T-helper 2 cell treated with Interferon-gamma antibody and Interleukin-4, amounts not matched to agents 5 μg/mL and 100 μg/mL, for 36 hours (primary cell): ENCODE measurements at regions not wholly inside any gene's neighbourhood (a gene's known extent, or its start where the extent isn't known, plus 50 kb on each side); places are given as distances from the start of the nearest gene placed in this dataset.
"Not testable (repeated sequence)": the region's sequence is repeated elsewhere in the genome, so short reads cannot be mapped to it uniquely, and the experiment has no call there.

Experiments
- DNase-seq: peaks from one replicate; pipeline ENCODE4 v3.0.0; 2021; ENCODE audit warnings: low spot score
- H3K27ac Mint-ChIP-seq: one replicate; pipeline ENCODE4 v1.8.0; 2021; ENCODE audit warnings: mild to moderate bottlenecking, mixed read lengths
- H3K27me3 Mint-ChIP-seq: one replicate; pipeline ENCODE4 v1.8.0; 2021; ENCODE audit warnings: low read depth, mixed read lengths
- H3K36me3 Mint-ChIP-seq: one replicate; pipeline ENCODE4 v1.8.0; 2021; ENCODE audit warnings: low read depth, mixed read lengths
- H3K4me1 Mint-ChIP-seq: one replicate; pipeline ENCODE4 v1.8.0; 2021; ENCODE audit warnings: low read depth, mixed read lengths
- H3K4me3 Mint-ChIP-seq: one replicate; pipeline ENCODE4 v1.8.0; 2022; ENCODE audit warnings: mild to moderate bottlenecking, moderate library complexity, mixed read lengths
- H3K9me3 Mint-ChIP-seq: one replicate; pipeline ENCODE4 v1.8.0; 2021; ENCODE audit warnings: mixed read lengths

DNA sequence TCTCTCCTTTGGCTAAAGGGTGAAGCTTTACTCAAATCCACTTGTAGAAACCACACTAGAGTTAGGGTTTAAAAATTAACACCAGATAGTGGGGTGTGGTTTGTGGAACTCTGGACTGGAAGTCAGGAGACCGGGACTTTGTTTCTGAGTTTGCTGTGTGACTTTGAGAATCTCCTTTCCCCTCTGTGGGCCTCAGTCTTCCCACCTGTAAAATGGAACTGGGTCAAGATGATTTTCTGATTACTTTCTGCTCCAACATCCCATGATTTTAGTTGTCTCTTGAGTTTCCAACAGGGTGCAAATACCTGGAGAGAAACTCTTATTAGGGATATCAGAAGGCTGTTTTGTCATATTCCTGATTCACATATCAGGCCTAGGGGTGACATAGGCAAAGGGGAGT is 301.0 kb downstream of the MIAT start:
- H3K27me3 Mint-ChIP-seq, result peaks cover 16% of the 10 kb centered on the region

DNA sequence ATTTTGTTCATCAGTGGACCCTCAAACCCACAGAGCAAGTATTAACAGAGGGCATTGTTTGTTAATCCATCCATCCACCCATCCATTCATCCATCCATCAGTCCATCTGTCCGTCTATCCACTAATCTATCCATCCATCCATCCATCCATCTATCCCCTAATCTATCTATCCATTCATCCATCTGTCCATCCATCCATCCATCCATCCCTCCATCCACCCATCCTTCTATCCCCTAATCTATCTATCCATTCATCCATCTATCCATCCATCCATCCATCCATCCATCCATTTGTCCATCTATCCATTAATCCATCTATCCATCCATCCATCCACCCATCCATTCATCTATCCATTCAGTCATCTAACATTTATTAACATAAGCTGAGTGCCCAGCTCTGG is 307.3 kb downstream of the MIAT start:
- H3K4me3 Mint-ChIP-seq, result no peak overlapping the region
- no peaks in the 10 kb centered on the region for H3K9me3 Mint-ChIP-seq
- H3K27ac Mint-ChIP-seq, result no peak overlapping the region
- no peaks in the 10 kb centered on the region for H3K36me3 Mint-ChIP-seq
- DNase-seq, result no peak
- H3K4me1 Mint-ChIP-seq, result no peaks in the 10 kb centered on the region
- H3K27me3 Mint-ChIP-seq, result no peaks in the 10 kb centered on the region

More for the DNA sequence above, 301.0 kb downstream of the MIAT start:
- H3K27ac Mint-ChIP-seq, result no peak overlapping the region
- H3K4me3 Mint-ChIP-seq, result no peak overlapping the region
- H3K4me1 Mint-ChIP-seq, result no peaks in the 10 kb centered on the region
- DNase-seq, result no peak
- H3K9me3 Mint-ChIP-seq, result no peaks in the 10 kb centered on the region
- H3K36me3 Mint-ChIP-seq, result no peaks in the 10 kb centered on the region

GRCh38 chr22:26967282-26967681 is 309.9 kb downstream of the MIAT start:
- Mint-ChIP-seq H3K36me3 (no peaks in the 10 kb centered on the region), H3K4me1 (no peaks in the 10 kb centered on the region), H3K27me3 (no peaks in the 10 kb centered on the region), H3K9me3 (no peaks in the 10 kb centered on the region), H3K4me3 (no peak overlapping the region), H3K27ac (no peak overlapping the region)
- no peak for DNase-seq

GRCh38 chr22:26968859-26969523 is 311.6 kb downstream of the MIAT start:
- Mint-ChIP-seq H3K36me3 (no peaks in the 10 kb centered on the region), H3K27ac (no peak overlapping the region), H3K27me3 (no peaks in the 10 kb centered on the region), H3K4me1 (no peaks in the 10 kb centered on the region), H3K9me3 (no peaks in the 10 kb centered on the region), H3K4me3 (no peak overlapping the region)
- DNase-seq, result no peak

- H3K27ac Mint-ChIP-seq, result no peak overlapping the region
- H3K27me3 Mint-ChIP-seq, result no peaks in the 10 kb centered on the region
- DNase-seq, result no peak
These were observed 313.5 kb downstream of the MIAT start for GRCh38 chr22:26970809-26971394.

DNA sequence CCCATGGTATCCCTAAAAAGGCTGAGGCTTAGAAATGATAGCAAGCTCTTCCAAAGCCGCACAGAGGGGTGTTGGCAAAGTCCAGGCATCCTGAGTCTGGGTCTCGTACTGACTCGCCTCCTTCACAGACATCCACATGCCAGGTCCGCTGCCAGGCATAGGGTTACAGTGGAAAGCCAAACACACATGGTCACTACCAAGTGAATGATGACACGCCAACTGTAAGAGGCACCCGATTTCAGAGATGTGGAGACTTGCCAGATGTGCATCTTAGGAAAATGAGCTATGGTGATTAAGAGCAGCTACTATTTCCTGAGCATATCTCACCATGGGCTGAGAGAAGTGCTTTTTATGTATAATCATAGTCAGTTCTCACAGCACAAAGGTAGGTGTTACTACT is 314.9 kb downstream of the MIAT start:
- no peak overlapping the region for H3K27ac Mint-ChIP-seq
- H3K36me3 Mint-ChIP-seq, result no peaks in the 10 kb centered on the region
- no peak for DNase-seq
- no peak overlapping the region for H3K4me3 Mint-ChIP-seq
- H3K27me3 Mint-ChIP-seq, result no peaks in the 10 kb centered on the region
- no peaks in the 10 kb centered on the region for H3K9me3 Mint-ChIP-seq
- H3K4me1 Mint-ChIP-seq, result no peaks in the 10 kb centered on the region

More at GRCh38 chr22:26970809-26971394, 313.5 kb downstream of the MIAT start:
- Mint-ChIP-seq H3K4me3 (no peak overlapping the region), H3K9me3 (no peaks in the 10 kb centered on the region), H3K36me3 (no peaks in the 10 kb centered on the region), H3K4me1 (no peaks in the 10 kb centered on the region)

- H3K9me3 Mint-ChIP-seq, H3K27ac Mint-ChIP-seq, H3K4me1 Mint-ChIP-seq, DNase-seq, H3K4me3 Mint-ChIP-seq, H3K27me3 Mint-ChIP-seq, H3K36me3 Mint-ChIP-seq: not testable (repeated sequence)
These were observed 315.5 kb downstream of the MIAT start for GRCh38 chr22:26972915-26973314.

GRCh38 chr22:26974034-26974433 is 316.6 kb downstream of the MIAT start:
- Mint-ChIP-seq H3K4me1 (no peaks in the 10 kb centered on the region), H3K27me3 (no peaks in the 10 kb centered on the region), H3K9me3 (no peaks in the 10 kb centered on the region), H3K27ac (no peak overlapping the region), H3K4me3 (no peak overlapping the region), H3K36me3 (no peaks in the 10 kb centered on the region)
- DNase-seq, result no peak

- no peak for DNase-seq
- Mint-ChIP-seq H3K4me3 (no peak overlapping the region), H3K9me3 (no peaks in the 10 kb centered on the region), H3K27ac (no peak overlapping the region), H3K36me3 (no peaks in the 10 kb centered on the region), H3K27me3 (no peaks in the 10 kb centered on the region), H3K4me1 (no peaks in the 10 kb centered on the region)
These were observed 317.8 kb downstream of the MIAT start for GRCh38 chr22:26974914-26975803.

GRCh38 chr22:26975865-26976264 is 318.5 kb downstream of the MIAT start:
- H3K4me1 Mint-ChIP-seq, result no peaks in the 10 kb centered on the region
- no peaks in the 10 kb centered on the region for H3K9me3 Mint-ChIP-seq
- DNase-seq, result no peak
- no peaks in the 10 kb centered on the region for H3K36me3 Mint-ChIP-seq
- no peaks in the 10 kb centered on the region for H3K27me3 Mint-ChIP-seq
- H3K4me3 Mint-ChIP-seq, result no peak overlapping the region
- no peak overlapping the region for H3K27ac Mint-ChIP-seq

DNA sequence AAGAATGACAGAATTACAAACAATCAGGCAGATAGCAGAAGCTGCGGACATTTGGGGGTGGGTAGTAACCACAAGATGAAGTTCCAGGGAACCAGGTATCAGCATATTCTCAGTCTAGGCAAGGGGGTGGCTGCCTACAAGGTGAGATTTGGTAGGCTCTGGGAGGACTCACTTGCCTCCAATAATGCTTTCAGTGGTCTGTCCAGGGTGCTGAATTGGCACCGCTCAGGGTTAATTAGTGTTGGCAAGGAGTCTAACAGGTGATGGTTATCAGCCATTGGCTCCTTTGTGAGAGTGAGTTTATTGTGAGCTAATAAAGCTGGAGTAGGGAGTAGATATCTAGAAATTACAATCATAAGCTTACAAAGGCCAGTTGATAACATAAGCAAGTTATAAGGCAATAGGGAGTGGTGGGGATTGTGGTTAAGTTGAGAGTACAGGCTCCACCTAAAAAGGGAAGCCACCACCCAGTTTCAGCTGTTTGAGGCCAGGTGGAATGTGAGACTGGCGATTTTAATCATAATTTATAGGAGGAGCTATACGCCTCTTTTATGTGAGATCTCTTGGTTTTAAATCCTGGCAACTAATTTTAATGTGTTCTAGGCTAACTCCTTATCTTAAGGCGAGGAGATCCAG is 320.5 kb downstream of the MIAT start:
- H3K4me1 Mint-ChIP-seq, result no peaks in the 10 kb centered on the region
- DNase-seq, result no peak
- H3K36me3 Mint-ChIP-seq, result no peaks in the 10 kb centered on the region
- H3K27me3 Mint-ChIP-seq, result no peaks in the 10 kb centered on the region
- no peak overlapping the region for H3K4me3 Mint-ChIP-seq
- H3K27ac Mint-ChIP-seq, result no peak overlapping the region
- H3K9me3 Mint-ChIP-seq, result no peaks in the 10 kb centered on the region

- Mint-ChIP-seq H3K27me3 (no peaks in the 10 kb centered on the region), H3K4me1 (no peaks in the 10 kb centered on the region), H3K27ac (no peak overlapping the region), H3K36me3 (no peaks in the 10 kb centered on the region), H3K4me3 (no peak overlapping the region), H3K9me3 (no peaks in the 10 kb centered on the region)
- no peak for DNase-seq
These were observed 321.9 kb downstream of the MIAT start for GRCh38 chr22:26979294-26979693.

DNA sequence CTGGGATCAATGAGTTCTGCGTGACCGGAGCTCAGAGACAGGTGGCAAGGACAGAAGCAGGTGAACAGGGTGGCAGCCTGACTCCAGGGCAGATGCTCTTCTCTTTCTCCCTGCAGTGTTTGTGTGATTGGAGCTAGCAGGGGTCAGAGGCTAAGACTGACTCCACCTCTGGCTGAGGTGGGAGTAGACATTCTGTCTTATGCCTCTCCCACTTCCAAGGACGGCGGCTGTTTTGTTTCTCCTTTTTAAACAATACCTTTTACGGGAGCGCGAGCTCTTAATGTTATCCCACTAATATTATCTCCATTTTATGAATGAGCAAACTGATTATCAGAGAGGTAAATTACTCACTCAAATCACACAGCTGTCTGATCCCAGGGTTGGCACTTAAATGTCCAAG is 323.7 kb downstream of the MIAT start:
- Mint-ChIP-seq H3K27ac (no peak overlapping the region), H3K4me3 (no peak overlapping the region), H3K9me3 (no peaks in the 10 kb centered on the region), H3K27me3 (no peaks in the 10 kb centered on the region), H3K4me1 (no peaks in the 10 kb centered on the region), H3K36me3 (no peaks in the 10 kb centered on the region)
- DNase-seq, result no peak

- Mint-ChIP-seq H3K36me3 (no peaks in the 10 kb centered on the region), H3K27me3 (no peaks in the 10 kb centered on the region)
These were observed 324.2 kb downstream of the MIAT start for GRCh38 chr22:26981541-26981940.

More at GRCh38 chr22:26981541-26981940, 324.2 kb downstream of the MIAT start:
- Mint-ChIP-seq H3K27ac (no peak overlapping the region), H3K4me1 (no peaks in the 10 kb centered on the region), H3K4me3 (no peak overlapping the region), H3K9me3 (no peaks in the 10 kb centered on the region)
- no peak for DNase-seq
